Gastroesophageal sphincter (tissue), 3 donors: ENCODE measurements at regions not wholly inside any gene's neighbourhood (a gene's known extent, or its start where the extent isn't known, plus 50 kb on each side); places are given as distances from the start of the nearest gene placed in this dataset.

Experiments
- POLR2A ChIP-seq, 2 donors: fragments of 450-650 bp; IDR thresholded peaks; one replicate each; pipeline ENCODE4 v1.6.1; 2017; ENCODE audit warnings: antibody characterized with exemption in 2 of 2, mild to moderate bottlenecking in 2 of 2, moderate library complexity in 1 of 2
- TF ChIP-seq, protein P1 (sequence below), 4 experiments: fragments of 200-600 bp in 2 of 4; fragments of 450-650 bp in 2 of 4; sonication (generic) in 1 of 4; IDR thresholded peaks; one replicate each; pipeline ENCODE4 v1.5.1; 2017 to 2019; ENCODE audit warnings: antibody characterized with exemption in 4 of 4, mild to moderate bottlenecking in 2 of 4, moderate library complexity in 2 of 4

DNA sequence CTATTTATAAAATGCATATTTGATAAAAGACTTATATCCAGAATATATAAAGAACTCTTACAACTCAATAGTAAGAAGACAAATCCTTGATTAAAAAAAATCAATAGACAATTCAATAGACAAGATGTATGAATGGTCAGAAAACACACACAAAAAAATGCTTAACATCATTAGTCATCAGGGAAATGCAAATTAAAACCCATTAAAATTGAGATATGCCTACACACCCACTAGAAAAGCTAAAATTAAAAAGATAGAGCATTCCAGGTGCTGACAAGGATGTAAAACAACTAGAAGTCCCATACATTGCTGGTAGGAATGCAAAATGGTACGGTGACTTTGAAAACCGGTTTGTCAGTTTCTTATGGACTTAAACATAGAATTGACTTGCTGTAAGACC, 127.1 kb downstream of the TFAP2B start:
- TF ChIP-seq, protein P1, sequence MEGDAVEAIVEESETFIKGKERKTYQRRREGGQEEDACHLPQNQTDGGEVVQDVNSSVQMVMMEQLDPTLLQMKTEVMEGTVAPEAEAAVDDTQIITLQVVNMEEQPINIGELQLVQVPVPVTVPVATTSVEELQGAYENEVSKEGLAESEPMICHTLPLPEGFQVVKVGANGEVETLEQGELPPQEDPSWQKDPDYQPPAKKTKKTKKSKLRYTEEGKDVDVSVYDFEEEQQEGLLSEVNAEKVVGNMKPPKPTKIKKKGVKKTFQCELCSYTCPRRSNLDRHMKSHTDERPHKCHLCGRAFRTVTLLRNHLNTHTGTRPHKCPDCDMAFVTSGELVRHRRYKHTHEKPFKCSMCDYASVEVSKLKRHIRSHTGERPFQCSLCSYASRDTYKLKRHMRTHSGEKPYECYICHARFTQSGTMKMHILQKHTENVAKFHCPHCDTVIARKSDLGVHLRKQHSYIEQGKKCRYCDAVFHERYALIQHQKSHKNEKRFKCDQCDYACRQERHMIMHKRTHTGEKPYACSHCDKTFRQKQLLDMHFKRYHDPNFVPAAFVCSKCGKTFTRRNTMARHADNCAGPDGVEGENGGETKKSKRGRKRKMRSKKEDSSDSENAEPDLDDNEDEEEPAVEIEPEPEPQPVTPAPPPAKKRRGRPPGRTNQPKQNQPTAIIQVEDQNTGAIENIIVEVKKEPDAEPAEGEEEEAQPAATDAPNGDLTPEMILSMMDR (IDR thresholded peaks at IDR 0.05), result no peak
- no peak for TF ChIP-seq POLR2A (IDR thresholded peaks at IDR 0.05)
